DOHH2 (cell line): ENCODE measurements at regions not wholly inside any gene's neighbourhood (a gene's known extent, or its start where the extent isn't known, plus 50 kb on each side); places are given as distances from the start of the nearest gene placed in this dataset.

Experiments
- H3F3A ChIP-seq: fragments of 200-600 bp; sonication (generic), shearing (Covaris generic); 2 replicates; pipeline ENCODE4 v1.6.0; 2016; ENCODE audit warnings: antibody characterized with exemption, mild to moderate bottlenecking; ENCODE audit not compliant: control insufficient read depth, insufficient read depth
- H3K27ac ChIP-seq: fragments of 200-600 bp; sonication (generic); 2 replicates; pipeline ENCODE4 v1.5.1; 2014; ENCODE audit warnings: low read depth, mild to moderate bottlenecking, low read length, moderate library complexity
- H3K27me3 ChIP-seq: fragments of 200-600 bp; sonication (generic); 2 replicates; pipeline ENCODE4 v1.6.1; 2014; ENCODE audit warnings: mild to moderate bottlenecking, low read length, mixed read lengths; ENCODE audit not compliant: control insufficient read depth
- H3K36me3 ChIP-seq: fragments of 200-600 bp; sonication (generic); 2 replicates; pipeline ENCODE4 v1.6.1; 2014; ENCODE audit warnings: mild to moderate bottlenecking, low read length, moderate library complexity, mixed read lengths; ENCODE audit not compliant: control insufficient read depth
- H3K4me1 ChIP-seq: fragments of 200-600 bp; sonication (generic); 2 replicates; pipeline ENCODE4 v1.6.1; 2014; ENCODE audit warnings: mild to moderate bottlenecking, low read length, mixed read lengths; ENCODE audit not compliant: control insufficient read depth
- H3K4me2 ChIP-seq: fragments of 200-600 bp; sonication (generic); 2 replicates; pipeline ENCODE4 v1.6.0; 2014; ENCODE audit warnings: mild to moderate bottlenecking, low read length, moderate library complexity
- H3K4me3 ChIP-seq: fragments of 200-600 bp; sonication (generic); 2 replicates; pipeline ENCODE4 v1.5.1; 2014; ENCODE audit warnings: mild to moderate bottlenecking, low read length, mixed read lengths
- H3K79me2 ChIP-seq: fragments of 200-600 bp; sonication (generic); 2 replicates; pipeline ENCODE4 v1.6.1; 2014; ENCODE audit warnings: mild to moderate bottlenecking, low read length, mixed read lengths; ENCODE audit not compliant: control insufficient read depth
- H3K9me2 ChIP-seq: fragments of 200-600 bp; sonication (generic); replicated peaks from 2 replicates; pipeline ENCODE4 v1.6.1; 2014; ENCODE audit warnings: mild to moderate bottlenecking, low read length, mixed read lengths; ENCODE audit not compliant: control insufficient read depth
- H3K9me3 ChIP-seq: fragments of 200-600 bp; sonication (generic); 2 replicates; pipeline ENCODE4 v1.6.1; 2014; ENCODE audit warnings: antibody characterized with exemption, low read length, mixed read lengths; ENCODE audit not compliant: control insufficient read depth, insufficient read depth
- H4K20me1 ChIP-seq: fragments of 200-600 bp; sonication (generic); 2 replicates; pipeline ENCODE4 v1.6.0; 2014; ENCODE audit warnings: low read depth, mild to moderate bottlenecking, antibody characterized with exemption, low read length, moderate library complexity; ENCODE audit not compliant: control insufficient read depth, insufficient read depth
- EZH2phosphoT487 ChIP-seq: fragments of 200-600 bp; sonication (generic); IDR thresholded peaks from 2 replicates; pipeline ENCODE4 v1.6.1; 2017; ENCODE audit warnings: borderline replicate concordance, mild to moderate bottlenecking, antibody characterized with exemption, low read length, moderate library complexity, mixed read lengths
- TF ChIP-seq, protein P1 (sequence below): fragments of 200-600 bp; sonication (generic); IDR thresholded peaks from one replicate; pipeline ENCODE4 v1.5.1; 2014; ENCODE audit warnings: antibody characterized with exemption, mild to moderate bottlenecking, low read depth, low read length; ENCODE audit not compliant: poor library complexity, severe bottlenecking

DNA sequence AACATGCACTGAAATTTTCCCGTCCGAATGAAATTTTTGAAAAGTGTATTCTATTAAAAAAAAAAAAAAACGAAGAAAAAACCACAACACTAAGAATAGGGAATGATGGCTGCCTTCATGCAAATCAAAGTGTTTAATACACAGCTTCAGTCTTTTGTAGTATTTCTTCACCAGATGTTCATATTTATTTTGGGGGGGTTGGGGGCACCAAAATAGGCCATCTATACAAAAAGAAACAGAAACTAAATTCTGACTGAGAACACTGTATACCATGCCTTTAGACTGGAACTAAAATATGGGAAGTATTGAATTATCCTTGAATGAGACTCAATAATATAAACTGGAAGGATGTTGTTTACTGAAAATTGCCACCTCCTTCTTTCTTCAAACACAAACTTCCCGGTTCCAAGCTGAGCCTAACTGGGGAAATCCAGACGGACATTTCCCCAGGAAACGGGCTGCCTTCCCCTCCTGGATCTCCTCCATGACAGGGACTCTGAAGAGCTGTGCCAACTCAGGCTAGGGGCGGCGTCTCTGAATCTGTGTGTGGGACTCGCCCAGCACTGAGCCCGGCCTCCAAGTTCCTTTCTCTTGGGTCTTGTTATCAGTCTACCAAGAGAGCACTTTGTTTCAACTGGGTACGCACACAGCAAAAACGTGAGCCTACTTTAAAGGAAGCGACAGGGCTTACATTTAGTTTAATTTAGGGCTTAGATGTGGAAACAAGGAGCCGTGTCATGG, 511.3 kb upstream of the ADAMTS16 start:
- Histone ChIP-seq H3K4me3 (no peak overlapping the region), H3K9me3 (peaks cover 9% of the 10 kb centered on the region; the same call in 1 of the 2 replicates), H3F3A (no peaks in the 10 kb centered on the region), H3K36me3 (no peaks in the 10 kb centered on the region), H3K9me2 (no peaks in the 10 kb centered on the region), H3K4me2 (no peak overlapping the region), H4K20me1 (no peaks in the 10 kb centered on the region), H3K27ac (no peak overlapping the region), H3K79me2 (no peaks in the 10 kb centered on the region), H3K4me1 (no peaks in the 10 kb centered on the region), H3K27me3 (no peaks in the 10 kb centered on the region)
- TF ChIP-seq, protein P1, sequence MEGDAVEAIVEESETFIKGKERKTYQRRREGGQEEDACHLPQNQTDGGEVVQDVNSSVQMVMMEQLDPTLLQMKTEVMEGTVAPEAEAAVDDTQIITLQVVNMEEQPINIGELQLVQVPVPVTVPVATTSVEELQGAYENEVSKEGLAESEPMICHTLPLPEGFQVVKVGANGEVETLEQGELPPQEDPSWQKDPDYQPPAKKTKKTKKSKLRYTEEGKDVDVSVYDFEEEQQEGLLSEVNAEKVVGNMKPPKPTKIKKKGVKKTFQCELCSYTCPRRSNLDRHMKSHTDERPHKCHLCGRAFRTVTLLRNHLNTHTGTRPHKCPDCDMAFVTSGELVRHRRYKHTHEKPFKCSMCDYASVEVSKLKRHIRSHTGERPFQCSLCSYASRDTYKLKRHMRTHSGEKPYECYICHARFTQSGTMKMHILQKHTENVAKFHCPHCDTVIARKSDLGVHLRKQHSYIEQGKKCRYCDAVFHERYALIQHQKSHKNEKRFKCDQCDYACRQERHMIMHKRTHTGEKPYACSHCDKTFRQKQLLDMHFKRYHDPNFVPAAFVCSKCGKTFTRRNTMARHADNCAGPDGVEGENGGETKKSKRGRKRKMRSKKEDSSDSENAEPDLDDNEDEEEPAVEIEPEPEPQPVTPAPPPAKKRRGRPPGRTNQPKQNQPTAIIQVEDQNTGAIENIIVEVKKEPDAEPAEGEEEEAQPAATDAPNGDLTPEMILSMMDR, result no peak
- no peak for TF ChIP-seq EZH2phosphoT487

DNA sequence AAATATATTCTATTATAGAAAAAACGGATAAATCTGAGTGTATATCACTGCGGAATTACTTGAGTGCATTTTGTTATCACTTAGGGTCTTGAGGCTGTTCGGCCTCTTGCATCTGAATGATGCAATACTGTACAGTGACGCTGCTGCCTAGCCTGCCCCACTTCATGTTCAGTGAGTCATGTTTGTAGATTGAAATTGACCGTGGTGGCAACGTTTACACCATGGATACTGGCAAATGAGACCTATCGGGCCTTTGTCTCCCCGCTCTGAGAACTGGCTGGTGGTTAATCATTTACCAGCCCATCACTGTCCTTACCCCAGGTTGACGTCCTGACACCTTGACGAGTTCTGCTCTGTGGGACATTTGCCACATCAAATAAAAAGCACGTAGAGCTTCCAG, 510.1 kb upstream of the ADAMTS16 start:
- Histone ChIP-seq H3K4me1 (no peaks in the 10 kb centered on the region), H3K9me3 (peaks cover 9% of the 10 kb centered on the region; the same call in 1 of the 2 replicates), H3K27ac (no peak overlapping the region), H3K27me3 (no peaks in the 10 kb centered on the region), H3K4me2 (no peak overlapping the region), H3K9me2 (no peaks in the 10 kb centered on the region), H3K36me3 (no peaks in the 10 kb centered on the region), H4K20me1 (no peaks in the 10 kb centered on the region), H3F3A (no peaks in the 10 kb centered on the region), H3K4me3 (no peak overlapping the region), H3K79me2 (no peaks in the 10 kb centered on the region)
- no peak for TF ChIP-seq EZH2phosphoT487
- TF ChIP-seq, protein P1, result no peak

DNA sequence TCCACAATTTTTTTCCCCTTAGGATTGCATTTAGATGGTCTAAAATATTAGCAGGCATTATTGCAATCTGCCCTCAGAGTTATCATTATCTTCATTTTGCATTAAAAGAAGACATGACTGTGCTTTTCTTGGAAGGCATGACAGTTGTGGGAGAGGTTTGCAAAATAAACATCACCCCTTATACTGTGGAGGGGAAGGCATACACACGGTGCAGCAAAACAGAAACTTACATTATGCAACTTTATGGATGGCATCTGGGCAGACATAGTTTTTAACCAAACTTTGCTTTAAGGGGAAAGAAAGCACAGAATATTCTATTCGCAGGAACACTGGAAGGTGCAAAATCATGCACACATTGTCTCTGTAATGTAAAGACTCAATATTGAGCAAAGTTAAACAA, 505.8 kb upstream of the ADAMTS16 start:
- no peaks in the 10 kb centered on the region for H3K4me1 ChIP-seq

More for the DNA sequence above, 505.8 kb upstream of the ADAMTS16 start:
- Histone ChIP-seq H3K27me3 (no peaks in the 10 kb centered on the region), H3K4me3 (no peak overlapping the region), H3K27ac (no peak overlapping the region), H3K4me2 (no peak overlapping the region), H3F3A (no peaks in the 10 kb centered on the region), H3K36me3 (no peaks in the 10 kb centered on the region), H3K9me3 (peaks cover 9% of the 10 kb centered on the region; the same call in 1 of the 2 replicates), H4K20me1 (no peaks in the 10 kb centered on the region), H3K9me2 (no peaks in the 10 kb centered on the region), H3K79me2 (no peaks in the 10 kb centered on the region)
- TF ChIP-seq, protein P1, result no peak
- no peak for TF ChIP-seq EZH2phosphoT487
